HTR-8/SVneo (cell line): ENCODE measurements at regions not wholly inside any gene's neighbourhood (a gene's known extent, or its start where the extent isn't known, plus 50 kb on each side); places are given as distances from the start of the nearest gene placed in this dataset.
A peak's percentile ranks its signal among the peaks of the same experiment; 100 is the strongest.

Source experiments
- DNase-seq: peaks from one replicate; pipeline ENCODE4 v3.0.0; 2011; ENCODE audit warnings: low spot score, mixed read lengths; ENCODE audit not compliant: insufficient read length
- FAIRE-seq: peaks from 2 replicates; lab custom pipeline; 2011; peaks lifted over from hg19 to GRCh38; lab: Jason Lieb, UNC

DNA sequence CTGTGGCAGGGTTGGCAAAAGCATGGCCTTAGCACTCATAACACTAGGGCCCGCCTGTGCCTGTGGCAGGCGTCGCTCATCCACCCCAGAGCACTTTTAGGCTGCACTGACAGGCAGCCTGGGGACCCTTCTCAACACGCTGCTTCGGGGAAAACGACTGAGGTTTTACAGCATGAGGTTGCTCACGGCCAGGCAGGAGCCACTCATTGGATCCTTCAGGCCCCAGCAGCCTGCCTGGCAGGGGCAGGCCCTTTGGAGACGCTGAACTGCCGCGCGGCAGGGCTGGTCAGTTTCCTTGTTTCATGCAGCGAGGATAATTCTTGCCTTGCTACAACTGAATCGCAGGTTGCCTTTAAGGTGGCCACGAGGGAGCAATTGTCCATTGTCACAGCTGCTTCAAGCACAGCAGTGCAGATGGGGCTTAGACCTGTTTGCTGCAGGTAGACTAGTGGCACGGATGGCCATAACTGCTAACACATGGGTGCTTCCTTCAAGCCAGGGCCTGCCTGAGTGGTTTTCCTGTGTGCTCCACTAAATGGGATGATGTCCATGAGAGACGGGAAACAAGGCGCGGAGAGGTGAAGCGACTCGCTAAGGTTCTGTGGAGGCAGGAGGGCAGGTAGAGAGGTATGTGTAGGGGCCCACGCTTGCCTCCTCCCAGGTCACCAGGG is 49.9 kb upstream of the HS6ST1 start:
- FAIRE-seq = peak; percentile 52
- DNase-seq = no peak

DNA sequence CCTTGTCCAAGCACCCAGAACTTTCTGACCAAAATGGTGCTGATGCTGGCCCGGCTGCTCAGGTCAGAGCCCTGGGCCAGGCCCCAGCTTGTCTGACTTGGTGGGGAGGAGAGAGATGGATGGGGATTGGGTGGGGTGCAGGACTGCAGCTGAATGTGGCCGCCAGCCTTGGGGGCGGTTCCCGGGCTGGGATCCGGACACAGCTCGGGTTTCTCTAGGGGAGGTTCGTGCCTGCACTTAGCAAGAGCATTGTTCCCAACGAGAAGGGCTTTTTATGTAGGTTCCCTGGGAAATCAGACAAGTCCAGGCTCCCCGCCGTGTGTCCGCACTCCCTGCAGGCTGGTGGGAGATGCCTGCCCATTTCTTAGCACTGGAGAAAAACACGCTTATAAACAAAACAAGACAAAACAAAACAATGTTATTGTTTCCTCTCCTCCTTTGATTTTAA is 50.5 kb upstream of the HS6ST1 start:
- FAIRE-seq (no peak), DNase-seq (no peak)

DNA sequence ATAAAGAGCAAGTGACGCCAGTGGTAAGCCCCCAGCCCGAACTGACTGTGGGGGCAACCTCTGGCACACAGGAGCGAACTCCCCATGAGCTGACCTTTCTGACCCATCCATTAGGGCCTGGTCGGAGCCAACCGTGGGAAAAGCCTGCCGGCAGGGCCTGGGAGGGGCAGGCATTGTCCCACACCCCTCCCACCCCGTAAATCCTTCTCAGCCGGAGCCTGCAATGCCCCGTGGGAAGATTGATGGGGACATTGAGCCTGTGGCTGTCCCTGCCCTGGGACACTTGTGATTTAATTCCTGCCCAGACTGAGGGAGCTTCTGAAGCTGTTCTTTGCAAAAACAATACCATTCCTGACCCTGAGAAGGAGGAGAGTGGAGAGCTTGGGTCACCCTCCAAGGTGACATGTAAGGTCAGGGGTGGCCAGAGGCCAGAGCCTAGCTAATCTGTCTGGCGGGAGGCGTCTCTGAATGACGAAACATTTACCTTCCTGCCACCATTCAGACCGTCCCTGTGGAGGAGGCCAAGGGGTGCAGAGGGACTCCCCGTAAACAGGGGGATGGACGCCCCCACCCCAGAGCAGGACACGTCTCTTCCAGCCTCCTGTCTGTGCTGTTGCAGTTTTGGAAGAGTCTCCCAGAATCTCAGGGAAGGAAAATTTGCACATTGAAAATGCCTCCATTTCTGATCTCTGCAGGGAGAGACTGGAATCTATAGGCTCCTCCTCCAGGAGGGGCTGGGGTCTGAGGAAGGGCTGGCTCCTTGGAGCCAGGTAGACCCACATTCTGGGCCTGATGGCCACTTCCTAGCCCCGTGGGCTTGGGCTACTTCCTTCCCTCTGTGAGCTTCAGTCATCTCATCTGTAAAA is 51.2 kb upstream of the HS6ST1 start:
- no peak for DNase-seq
- no peak for FAIRE-seq

DNA sequence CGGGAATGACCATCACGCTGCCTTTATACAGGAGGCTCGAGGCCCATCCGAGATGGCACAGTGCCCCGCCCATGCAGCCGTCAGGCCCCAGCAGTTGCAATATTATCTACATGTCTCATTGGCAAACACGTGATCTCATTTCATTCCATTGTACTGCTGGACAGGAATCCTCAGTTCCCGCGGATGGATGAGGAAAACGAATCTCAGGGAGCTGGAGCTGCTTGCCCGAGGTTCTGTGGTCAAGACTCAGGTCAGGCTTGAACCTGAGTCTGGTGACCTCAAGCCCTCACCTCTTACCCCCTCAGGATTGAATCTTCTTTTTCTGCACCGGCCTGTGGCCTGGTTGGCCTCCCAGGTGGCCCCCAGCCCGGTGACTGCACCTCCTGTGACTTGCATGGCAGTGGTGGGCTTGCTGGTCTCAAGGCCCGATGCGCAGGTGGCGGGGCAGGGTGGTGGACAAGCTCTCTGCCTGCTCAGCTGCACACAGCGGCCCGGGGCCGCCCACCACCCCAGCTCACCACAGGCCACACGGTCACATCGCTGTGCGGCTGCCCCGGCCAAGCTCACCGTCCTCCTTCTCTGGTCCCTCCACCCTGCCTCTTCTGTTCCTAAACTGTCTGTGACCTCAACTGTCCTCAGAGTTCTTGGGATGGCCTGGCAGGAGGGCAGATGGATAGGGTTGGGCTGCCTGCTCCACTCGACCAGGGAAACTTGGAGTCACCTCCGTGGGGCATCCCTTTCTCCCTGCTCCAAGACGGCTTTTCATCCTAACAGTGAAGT is 52.0 kb upstream of the HS6ST1 start:
- FAIRE-seq (no peak), DNase-seq (no peak)

DNA sequence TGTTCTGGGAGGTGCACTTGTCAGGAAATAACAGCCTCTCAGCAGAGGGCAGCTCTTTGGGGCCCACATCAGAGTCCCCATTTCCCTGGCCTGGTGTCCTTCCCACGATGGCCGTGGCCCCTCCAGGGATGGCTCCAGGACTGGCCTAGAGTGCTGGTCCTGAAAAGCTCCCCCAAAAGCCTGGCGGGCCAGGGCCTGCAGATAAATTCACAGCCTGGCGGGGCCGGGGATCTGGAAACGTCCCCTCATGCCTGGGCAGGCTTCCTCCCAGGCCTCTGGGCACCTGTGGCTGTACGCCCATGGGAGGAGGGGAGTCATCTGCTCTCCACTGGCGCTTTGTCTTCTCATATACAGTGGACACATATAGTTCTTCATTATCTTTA is 52.6 kb upstream of the HS6ST1 start:
- FAIRE-seq (no peak), DNase-seq (no peak)

DNA sequence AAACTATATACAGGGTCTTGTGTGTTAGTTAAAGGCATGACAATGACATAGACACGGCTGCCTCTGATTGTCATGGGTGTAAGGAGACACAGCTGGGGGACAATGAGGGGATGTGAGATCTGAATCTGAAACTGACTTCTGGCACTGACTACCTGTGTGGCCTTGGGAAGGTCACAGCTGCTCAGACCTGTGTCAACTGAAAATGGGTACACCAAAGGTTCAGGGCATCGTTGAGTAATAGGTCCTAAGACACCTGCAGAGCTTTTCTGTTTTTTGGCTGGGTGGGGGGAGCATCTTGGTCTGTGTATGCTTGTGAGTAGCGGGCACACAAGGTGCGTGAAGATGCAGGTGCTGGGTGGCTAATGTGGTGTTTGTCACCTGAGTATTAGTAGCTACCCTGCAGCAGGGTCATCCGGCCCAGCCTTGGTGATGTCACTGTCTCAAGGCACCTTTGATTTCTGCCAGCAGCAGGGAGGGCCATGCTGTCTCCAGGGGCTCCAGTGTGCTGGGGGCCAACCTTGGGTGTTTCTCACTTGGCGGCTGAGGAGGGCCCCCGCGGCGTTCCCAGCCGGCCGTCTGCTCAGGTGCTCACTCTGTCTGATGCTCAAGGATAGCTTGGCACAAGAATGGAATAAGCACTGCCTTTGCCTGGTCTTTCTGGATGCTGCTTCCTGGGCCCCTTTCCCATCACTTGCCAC is 53.1 kb upstream of the HS6ST1 start:
- DNase-seq (no peak), FAIRE-seq (no peak)

DNA sequence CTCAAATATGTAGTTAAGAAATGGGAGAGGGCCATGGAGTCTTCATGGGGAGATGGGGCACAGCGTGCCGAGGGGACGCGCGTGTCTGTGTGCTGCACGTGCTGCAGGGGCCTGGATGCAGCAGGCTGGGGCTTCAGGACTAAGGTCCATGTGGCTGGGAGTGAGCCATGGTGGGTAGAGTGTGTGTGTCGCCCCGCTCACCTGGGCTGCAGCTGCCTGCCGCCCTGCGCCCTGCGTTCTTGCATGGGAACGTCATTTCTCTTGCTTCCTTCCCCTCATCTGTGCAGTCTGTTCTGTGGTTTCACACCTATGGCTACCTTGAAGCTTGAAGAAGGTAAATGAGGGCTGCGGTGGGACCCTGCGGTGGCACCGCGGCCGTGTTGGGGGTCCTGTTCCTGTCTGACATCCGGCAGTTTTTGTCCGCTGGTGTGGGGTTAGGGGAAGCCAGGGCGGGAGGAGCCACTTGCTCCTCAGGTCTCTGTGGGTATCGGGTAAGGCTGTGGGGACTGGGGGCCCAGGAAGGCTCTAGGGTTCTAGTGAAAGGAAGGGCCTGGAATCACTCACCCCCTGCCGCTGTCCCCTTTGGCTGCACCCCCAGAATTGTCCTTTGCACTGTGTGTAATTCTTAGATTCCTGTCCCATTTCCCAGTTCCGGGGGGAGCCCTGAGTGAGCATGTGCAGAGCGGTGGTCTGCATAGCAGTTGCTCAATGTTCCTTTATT is 54.1 kb upstream of the HS6ST1 start:
- DNase-seq (no peak), FAIRE-seq (no peak)

DNA sequence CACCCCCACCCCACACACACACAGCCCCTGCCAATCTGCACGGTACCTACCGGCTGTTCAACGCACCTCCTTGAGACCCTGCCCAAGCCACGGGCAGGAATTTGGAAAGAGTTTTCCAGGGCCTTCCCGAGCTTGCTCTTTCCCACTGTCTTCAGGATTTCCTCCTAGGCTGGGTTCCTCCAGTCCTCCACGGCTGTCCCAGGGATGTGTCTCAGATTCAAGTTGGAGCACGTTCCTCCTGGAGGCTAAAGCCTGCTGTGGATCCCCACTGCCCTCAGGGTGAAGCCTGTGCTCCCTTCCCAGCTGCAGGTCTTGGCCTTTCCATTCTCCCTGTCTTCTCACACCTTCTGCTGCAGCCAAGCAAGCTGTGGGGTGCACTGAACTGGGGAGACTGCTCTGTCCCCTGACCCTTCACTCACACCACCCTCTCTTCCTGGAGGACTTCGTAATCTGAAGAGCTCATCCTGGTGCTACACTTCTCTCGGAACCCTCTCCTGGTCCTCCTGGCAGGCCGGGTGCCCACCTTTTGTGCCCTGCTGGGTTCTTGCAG is 54.9 kb upstream of the HS6ST1 start:
- FAIRE-seq (no peak), DNase-seq (no peak)

DNA sequence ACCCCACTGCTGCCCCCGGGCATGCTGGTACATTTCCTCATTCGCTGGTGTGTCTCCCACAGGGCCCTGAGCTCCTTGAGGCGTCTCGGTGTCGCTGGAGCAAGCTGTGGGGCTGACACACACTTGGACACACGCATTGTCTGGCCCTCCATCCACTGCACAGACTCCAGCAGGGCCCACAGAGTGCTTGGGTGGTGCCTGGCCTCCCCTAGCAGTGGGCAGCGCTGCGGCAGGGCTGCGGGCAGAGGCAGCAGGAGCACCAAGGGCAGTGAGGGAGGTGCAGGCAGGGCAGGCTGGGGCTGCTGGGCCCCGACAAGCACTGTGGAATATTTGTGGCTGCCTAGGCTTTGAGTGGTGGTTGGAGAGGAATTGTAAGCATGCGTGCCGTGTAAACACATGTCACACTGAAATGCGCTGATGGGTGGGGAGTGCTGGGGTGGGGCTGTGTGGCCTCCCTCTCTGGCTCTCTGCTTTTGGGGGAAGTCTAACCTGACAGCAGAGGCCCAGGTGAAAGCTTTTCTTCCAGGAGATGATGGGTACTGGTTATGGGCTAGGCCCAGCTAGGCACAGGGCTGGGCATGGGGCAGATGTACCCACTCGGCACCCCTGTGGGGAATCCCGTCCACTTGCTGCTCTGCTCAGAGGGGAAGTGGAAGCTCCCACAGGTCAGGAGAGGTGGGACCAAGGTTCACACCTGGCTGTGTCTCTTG is 55.5 kb upstream of the HS6ST1 start:
- FAIRE-seq = peak; percentile 93
- DNase-seq = peak; percentile 75

DNA sequence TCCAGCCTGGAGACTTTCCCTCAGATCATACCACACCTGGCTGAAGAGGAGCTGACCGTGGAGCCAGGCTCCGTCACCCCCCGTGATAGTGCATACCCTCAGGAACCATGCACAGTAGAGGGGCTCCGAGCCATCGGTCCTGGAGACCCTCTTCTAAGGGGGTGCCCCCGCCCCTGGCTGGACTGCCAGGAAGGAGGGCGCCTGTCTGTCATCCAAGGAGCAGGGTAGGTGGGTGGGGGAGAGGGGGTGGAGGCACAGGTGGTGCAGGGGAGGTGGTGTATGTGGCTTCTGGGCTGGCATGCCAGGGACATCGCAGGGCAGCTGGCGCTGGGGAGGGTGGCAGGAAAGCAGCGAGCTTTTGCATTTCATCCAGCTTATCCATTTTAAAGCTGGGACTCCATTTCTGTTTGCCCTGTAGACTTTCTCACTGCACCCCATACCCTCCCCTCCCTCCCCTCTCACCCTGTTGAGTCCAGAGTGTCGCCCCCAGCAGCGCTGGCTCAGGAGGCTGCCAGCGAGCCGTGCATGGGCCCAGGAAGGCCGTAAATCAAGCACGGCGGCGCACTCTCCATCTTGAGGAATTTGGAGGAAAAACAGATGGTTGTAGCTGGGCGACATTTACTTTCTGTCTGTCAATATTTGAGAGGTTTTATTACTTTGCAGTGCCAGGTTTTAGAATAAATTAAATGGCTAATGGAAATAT is 56.2 kb upstream of the HS6ST1 start:
- no peak for FAIRE-seq
- DNase-seq = no peak

DNA sequence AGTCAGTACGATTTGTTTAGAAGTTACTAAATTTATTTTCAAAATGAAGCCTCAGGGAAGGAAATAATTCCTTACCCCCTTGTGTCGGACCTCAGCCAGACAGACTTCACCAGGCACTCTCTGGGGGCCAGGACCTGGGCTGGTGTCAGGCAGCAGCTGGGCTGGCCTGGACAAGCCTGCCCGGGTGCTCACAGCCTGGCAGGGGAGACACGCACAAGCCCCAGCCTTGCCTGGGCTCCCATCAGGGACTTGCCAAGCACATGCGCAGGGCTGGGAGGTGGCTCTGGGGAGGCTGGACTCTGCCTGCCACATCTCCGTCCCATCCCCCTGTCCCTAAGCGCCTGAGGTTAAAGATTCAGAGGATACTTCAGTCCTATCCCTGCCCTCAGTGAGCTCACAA is 56.8 kb upstream of the HS6ST1 start:
- no peak for FAIRE-seq
- DNase-seq = no peak

DNA sequence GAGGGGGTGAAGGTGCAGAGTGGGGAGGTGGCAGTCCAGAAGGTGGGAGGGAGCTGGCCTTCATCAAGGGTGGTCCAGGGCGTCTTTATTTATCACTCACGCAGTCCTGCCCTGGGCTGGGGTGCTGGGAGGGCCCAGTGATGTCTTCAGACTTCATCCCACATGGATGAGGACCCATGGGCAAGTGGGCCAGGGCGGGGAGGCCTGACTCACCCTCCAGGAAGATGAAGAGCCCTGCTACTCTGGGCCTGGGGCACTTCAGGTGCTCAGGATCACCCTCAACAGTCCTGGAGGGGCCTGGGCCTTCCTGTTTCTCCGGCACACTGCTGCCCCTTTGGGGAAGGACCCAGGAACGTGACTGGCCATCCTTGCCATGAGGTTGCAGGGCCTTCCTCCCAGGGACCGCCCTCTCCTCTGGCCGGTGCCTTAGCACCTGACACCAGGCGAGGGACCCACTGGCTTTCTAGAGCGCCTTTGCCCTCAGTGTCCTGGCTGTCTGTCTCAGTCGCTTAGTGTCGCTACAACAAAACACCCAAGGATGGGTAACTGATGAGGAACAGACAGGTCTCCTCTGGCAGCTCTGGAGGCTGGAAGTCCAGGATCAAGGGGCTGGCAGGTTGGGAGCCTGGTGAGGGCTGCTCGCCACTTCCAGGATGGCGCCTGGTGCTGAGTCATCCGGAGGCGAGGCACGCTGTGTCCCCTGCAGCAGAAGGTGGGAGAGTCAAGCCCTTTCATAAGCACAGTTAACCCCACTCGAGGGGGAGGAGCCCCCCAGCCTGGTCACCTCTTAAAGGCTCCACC is 57.8 kb upstream of the HS6ST1 start:
- FAIRE-seq = no peak

DNA sequence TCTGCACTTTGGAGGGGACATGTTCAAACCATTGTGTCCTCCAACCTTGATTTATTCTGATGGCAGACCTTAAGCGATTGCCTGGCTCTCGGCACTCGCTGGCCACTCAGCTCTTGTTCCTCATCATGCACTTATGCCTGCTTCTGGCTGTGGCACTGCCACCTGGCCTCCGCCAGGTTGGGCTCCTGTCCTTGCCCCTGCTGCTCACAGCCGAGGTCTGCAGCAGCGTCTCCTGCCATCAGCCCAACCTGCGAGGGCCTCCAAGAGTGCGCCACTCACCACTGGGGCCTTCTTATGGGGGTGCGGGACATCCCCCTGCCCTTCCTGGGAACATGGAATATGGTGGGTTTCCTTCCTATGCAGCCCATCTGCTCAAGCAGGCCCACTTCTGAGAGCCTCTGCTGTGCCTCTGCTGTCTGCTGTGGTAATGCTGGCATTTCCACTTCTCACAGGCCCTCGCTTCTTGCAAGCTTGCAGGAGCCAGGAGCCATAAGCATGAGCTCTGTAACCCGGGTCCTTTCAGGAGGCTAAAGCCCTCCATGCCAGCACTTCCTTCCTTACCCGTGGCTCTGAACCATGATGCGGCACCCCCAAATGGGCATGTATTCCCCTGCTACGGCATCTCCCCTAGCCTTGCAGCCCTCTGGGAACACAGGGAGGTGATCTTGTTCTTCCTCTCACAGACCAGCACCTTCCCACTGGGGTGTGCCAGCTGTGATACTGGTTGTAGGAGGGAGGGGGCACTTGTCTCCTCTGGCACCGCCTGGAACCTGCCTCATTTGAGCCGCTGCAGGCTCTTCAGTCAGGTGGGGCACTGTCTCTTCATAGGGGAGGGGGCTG is 58.6 kb upstream of the HS6ST1 start:
- no peak for DNase-seq
- FAIRE-seq = no peak

More for the DNA sequence above, 57.8 kb upstream of the HS6ST1 start:
- DNase-seq = no peak

DNA sequence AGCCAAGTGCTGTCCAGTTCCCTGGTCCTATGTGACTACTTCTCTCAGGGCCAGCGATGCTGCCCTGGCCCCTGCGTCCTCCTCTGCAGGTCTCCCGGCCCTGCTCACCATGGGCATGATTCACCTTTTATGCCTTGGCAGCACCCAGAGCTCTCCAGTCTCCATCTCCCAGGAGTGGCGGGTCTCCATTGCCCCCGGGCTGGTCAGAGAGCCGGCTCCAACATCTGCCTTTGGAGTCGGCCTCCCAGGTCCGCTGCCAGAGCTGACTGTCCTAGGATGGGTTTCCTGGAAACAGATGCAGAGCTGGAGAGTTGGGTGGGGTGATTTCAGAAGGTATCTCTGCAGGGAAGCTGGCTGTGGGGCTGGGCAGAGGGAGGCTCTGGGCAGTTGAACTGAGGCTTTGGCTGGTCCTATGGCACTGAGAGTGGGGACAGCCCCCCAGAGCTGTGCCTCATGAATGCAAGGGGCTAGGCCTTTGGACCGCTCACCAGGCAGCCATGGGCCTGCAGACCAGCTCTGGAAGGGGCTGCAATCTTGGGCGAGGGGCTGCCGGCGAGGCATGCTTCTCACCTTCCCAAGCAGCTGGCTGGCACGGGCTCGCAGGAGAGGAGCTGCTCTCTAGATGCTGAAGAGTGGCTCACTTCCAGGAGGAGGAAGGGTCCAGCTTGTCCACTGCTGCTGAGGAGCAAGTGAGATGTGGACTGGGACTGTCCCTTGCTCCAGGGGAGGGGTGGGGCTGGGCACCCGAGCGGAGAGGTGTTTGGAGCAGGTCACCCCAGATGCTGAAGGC is 59.8 kb upstream of the HS6ST1 start:
- DNase-seq (no peak), FAIRE-seq (no peak)

DNA sequence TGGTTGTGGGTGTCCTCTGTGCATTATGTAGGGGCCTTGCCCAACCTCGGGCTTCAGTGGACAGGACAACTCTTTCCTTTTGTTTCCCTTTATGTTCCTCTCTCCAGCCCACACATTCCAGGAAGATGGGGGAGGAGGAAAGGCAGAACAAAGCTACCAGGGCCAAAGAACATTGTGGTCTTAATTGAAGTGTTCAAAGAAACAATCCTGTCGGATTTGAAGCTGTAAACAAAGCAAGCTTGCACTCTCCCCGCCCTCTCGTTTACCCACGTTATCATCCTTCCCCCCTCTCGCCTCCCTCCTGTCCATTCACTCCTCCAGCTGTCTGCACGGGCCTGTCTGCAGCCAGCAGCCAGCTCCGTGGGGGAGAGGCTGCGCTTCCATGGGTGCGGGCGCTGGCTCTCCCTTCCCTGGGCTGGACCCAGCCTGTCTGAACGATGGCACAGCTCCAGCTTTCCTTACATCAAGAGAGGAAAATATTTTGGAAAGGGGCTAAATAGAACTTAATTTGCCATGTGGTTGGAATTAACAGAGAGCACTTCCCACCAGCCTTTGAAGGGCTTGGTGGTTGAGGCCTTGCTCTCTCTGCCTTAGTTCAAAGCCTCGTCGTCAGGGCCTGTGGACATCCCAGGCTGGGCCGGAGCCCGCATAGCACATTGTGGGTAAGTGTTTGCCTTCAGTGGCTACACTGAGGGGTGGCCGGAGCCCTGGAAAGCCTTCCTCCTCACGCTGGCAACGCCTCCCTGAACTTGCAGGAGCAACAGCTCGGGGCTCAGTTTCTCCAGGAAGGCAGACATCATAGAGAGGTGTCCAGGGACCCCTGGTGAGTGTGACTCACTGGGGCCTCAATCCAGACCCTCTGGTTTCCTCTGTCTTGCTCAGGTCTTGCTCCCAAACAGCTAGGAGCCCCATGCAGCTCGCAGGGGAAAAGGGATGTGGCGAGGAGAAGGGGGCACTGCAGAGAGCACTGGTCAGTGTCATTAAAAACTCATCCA is 60.6 kb upstream of the HS6ST1 start:
- FAIRE-seq (no peak), DNase-seq (no peak)
